ENCODE measurements at regions not wholly inside any gene's neighbourhood (a gene's known extent, or its start where the extent isn't known, plus 50 kb on each side); places are given as distances from the start of the nearest gene placed in this dataset.

GRCh38 chr2:57796527-57796926 is 250.1 kb upstream of the VRK2 start:
- intact Hi-C loops (cut with micrococcal nuclease), result no loop called here

GRCh38 chr2:57798346-57798745 is 248.3 kb upstream of the VRK2 start:
- intact Hi-C loops (cut with micrococcal nuclease), result no loop called here

GRCh38 chr2:57802243-57802642 is 244.4 kb upstream of the VRK2 start:
- intact Hi-C loops (cut with micrococcal nuclease), result no loop called here

- intact Hi-C loops (cut with micrococcal nuclease), result no loop called here
These were observed 241.6 kb upstream of the VRK2 start for GRCh38 chr2:57804971-57805370.

- intact Hi-C loops (cut with micrococcal nuclease), result no loop called here
These were observed 240.1 kb upstream of the VRK2 start for GRCh38 chr2:57806449-57806968.

GRCh38 chr2:57809230-57809629 is 237.4 kb upstream of the VRK2 start:
- intact Hi-C loops (cut with micrococcal nuclease), result no loop called here

GRCh38 chr2:57821088-57821487 is 225.5 kb upstream of the VRK2 start:
- intact Hi-C loops (cut with micrococcal nuclease), result no loop called here

GRCh38 chr2:57828221-57828620 is 218.4 kb upstream of the VRK2 start:
- intact Hi-C loops (cut with micrococcal nuclease), result no loop called here

GRCh38 chr2:57834666-57835065 is 211.9 kb upstream of the VRK2 start:
- intact Hi-C loops (cut with micrococcal nuclease), result no loop called here

GRCh38 chr2:57842531-57842930 is 204.1 kb upstream of the VRK2 start:
- intact Hi-C loops (cut with micrococcal nuclease), result no loop called here

GRCh38 chr2:57843158-57843557 is 203.4 kb upstream of the VRK2 start:
- intact Hi-C loops (cut with micrococcal nuclease), result no loop called here

GRCh38 chr2:57848723-57849122 is 197.9 kb upstream of the VRK2 start:
- intact Hi-C loops (cut with micrococcal nuclease), result no loop called here

GRCh38 chr2:57849843-57850242 is 196.8 kb upstream of the VRK2 start:
- intact Hi-C loops (cut with micrococcal nuclease), result no loop called here

- intact Hi-C loops (cut with micrococcal nuclease), result no loop called here
These were observed 196.0 kb upstream of the VRK2 start for GRCh38 chr2:57850415-57851130.

GRCh38 chr2:57855212-57855611 is 191.4 kb upstream of the VRK2 start:
- intact Hi-C loops (cut with micrococcal nuclease), result no loop called here

- intact Hi-C loops (cut with micrococcal nuclease), result no loop called here
These were observed 186.9 kb upstream of the VRK2 start for GRCh38 chr2:57859755-57860154.

GRCh38 chr2:57862153-57862552 is 184.5 kb upstream of the VRK2 start:
- intact Hi-C loops (cut with micrococcal nuclease), result no loop called here

GRCh38 chr2:57862727-57863126 is 183.9 kb upstream of the VRK2 start:
- intact Hi-C loops (cut with micrococcal nuclease), result no loop called here

GRCh38 chr2:57864926-57865325 is 181.7 kb upstream of the VRK2 start:
- intact Hi-C loops (cut with micrococcal nuclease), result no loop called here

- intact Hi-C loops (cut with micrococcal nuclease), result no loop called here
These were observed 178.9 kb upstream of the VRK2 start for GRCh38 chr2:57867730-57868129.

GRCh38 chr2:57868619-57869139 is 177.9 kb upstream of the VRK2 start:
- intact Hi-C loops (cut with micrococcal nuclease), result no loop called here

GRCh38 chr2:57869758-57870344 is 176.8 kb upstream of the VRK2 start:
- intact Hi-C loops (cut with micrococcal nuclease), result no loop called here

- intact Hi-C loops (cut with micrococcal nuclease), result no loop called here
These were observed 170.3 kb upstream of the VRK2 start for GRCh38 chr2:57876313-57876712.
